GM18858 (cell line): ENCODE measurements at regions not wholly inside any gene's neighbourhood (a gene's known extent, or its start where the extent isn't known, plus 50 kb on each side); places are given as distances from the start of the nearest gene placed in this dataset.
"Not testable (repeated sequence)": the region's sequence is repeated elsewhere in the genome, so short reads cannot be mapped to it uniquely, and the experiment has no call there.

ENCODE experiments used
- ATAC-seq: cut with Tn5 transposase; IDR thresholded peaks from one replicate; pipeline ENCODE4 v1.9.1; 2021; ENCODE audit not compliant: unreplicated experiment

DNA sequence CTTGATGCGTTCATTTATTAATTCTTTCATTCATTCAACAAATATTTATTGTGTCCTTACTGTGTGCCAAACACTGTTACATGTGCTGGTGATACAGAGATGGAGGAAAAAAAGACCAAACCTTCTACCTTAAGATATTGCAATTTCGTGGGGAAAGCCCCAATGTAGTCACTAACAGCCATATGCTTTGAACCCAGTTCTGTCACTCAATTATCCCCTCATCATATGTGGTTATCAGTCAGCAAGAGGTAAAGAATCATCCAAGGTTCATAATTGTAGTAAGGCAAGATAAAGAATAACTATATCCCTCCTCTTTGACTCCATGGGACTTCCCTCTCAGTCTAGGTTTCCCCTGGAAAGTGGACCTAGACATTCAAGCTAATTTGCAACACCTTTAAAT lies 1185.6 kb upstream of the CELF4 start:
- no peak for ATAC-seq

DNA sequence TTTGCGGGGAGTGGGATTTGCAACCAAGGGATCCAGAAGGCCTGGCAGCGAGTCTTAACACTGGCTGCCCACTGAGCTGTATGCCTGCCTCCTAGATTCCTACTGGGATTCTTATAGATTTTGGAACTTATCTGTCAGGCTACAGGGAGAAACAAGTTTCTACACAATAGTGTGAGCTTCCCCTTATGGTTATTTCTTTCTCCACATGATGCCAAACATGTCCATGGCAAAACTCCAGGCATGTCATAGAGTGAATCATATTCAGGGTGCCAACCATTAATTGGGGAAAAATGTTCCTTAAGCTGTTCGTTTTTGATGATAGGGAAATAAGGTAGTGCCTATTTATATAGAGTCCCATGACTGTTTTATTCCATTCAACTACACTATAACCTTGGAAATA lies 1185.2 kb upstream of the CELF4 start:
- no peak for ATAC-seq

DNA sequence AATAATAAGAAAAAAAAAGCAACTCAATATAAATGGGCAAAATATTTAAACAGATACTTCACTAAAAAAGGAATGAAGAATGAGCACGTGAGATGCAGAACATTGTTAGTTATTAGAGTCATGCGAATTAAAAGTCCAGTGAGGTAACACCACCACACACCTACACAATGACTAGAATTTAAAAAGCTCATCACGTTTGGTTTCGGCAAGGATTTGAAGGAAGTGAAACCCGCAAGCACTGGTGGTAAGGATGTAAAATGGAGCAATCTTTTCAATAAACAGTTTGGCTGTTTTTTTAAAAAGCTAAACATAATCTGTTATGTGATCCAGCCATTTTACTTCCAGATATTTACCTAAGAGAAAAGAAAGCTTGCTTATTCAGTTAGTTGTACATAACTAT lies 1181.6 kb upstream of the CELF4 start:
- no peak for ATAC-seq

DNA sequence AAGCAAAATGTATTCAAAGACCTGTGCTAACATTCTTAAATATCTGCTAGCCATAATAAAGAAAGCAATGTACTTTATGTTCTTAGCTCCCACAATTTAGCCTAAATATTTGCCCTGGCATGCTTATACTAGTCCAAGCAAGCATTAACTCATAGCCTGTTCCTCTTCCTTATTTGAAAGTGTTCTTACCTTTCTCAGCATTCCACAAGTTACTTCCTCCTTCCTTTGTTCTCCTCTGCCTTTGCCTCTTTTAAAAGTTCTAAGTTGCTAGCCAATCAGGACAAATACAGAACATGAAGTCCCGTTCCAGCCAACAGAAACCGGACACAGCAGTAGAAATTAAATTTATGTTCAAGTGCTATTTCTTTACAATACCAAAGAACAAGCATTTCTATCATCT lies 1154.6 kb upstream of the CELF4 start:
- not testable (repeated sequence) for ATAC-seq

DNA sequence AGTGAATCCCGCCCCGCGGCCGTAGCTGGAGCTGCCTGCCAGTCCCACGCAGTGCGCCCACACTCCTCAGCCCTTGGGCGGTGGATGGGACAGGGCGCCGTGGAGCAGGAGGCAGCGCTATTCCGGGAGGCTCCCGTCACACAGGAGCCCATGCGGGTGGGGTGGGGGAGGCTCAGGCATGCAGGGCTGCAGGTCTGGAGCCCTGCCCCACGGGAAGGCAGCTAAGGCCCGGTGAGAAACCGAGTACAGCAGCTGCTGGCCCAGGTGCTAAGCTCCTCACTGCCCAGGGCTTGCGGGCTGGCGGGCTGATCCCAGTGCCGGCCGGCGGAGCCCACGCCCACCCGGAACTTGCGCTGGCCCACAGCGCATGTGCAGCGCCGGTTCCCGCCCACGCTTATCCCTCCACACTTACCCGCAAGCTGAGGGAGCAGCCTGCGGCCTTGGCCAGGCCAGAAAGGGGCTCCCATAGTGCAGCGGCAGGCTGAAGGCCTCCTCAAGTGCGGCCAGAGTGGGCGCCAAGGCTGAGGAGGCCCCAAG lies 1152.8 kb upstream of the CELF4 start:
- no peak for ATAC-seq

GRCh38 chr18:38709122-38709521 lies 1143.5 kb upstream of the CELF4 start:
- ATAC-seq, result no peak

- ATAC-seq, result no peak
These were observed 1140.8 kb upstream of the CELF4 start for GRCh38 chr18:38706373-38706772.

GRCh38 chr18:38698088-38698487 lies 1132.5 kb upstream of the CELF4 start:
- no peak for ATAC-seq

DNA sequence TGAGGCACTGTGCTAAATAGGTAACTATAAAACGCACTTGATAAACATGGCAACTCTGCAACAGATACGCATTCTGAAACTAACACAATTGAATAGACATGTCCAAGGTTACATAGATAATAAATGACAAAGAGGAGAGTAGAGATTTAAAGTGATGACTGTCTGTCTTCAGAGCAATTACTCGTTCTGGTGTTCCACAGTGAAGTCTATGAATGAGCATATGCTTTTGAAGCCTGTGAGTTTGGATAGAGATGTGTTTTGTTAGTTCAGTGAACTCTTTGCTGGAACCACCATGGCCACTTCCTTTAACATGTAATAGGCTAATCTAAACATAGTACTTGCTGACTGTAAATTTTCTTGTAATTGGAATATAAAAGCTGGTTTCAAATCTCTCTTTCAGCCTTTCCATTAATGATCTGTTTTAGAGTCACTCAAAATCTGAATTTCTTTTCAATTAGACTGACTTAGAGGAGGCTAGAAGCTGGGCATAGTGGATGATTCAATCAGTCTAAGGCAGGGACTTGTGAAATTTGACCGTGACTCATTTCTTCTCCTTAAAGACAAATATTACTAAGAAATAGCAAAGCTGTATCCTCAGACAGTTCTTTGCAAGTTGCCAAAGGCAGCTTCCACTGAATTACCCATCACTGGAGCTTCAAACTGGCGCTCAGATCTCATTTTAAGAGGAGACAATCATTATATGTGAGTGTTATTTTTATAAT lies 1130.1 kb upstream of the CELF4 start:
- no peak for ATAC-seq

DNA sequence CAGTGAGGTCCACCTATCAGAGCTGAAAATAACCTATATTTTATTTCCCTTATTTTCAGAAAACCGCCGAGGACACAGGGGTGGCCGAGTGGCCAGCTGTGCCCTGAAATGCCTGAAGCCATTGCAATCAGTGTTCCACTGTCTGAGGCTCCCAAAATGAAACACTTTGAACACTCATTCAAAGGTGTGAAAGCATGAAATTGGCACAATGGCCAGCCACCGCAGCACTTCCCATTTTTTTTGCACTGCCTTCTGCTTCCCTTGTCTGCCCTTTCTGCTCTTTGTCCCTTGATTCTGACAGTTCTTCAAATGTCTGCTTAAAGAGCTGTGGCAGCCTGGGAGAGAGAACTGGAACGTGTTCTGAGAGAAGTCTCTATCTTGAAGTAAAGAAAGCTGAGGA lies 1127.5 kb upstream of the CELF4 start:
- ATAC-seq, result no peak

DNA sequence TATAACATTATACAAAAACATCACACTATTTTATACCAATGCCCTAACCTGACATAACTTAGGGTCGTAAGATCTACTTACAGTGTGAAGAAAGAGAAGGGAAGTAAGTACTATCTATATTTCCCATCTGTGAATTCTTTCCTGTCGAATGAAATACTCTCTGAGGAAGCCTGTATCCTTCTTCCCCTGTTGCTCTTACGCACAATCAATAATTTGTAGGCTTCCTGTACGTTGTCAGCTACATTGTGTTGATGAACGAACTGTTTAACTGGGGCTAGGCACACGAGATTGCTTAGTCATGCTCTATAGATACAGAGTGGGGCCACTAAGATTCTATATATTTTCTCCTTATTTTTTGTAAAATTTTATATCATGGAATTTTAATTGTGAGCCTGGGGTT lies 1125.0 kb upstream of the CELF4 start:
- ATAC-seq, result no peak

DNA sequence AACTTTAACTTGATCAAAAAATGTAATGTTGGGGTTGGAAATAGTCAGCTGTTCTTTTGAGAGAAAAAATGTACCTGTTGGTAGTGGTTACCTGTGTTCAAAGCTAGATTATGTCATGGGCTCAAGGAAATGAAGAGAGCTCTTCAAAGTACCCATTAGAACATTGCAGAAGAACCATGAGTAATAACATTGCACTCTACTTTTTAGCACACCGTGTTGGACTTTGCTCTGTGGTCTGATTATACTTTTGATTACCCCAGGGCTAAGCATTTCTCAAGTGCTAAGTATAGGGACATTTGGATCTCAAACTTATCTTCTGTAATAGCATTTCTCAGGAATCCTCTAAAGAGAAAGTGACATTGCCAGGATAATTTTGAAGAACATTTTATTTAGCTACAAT lies 1122.8 kb upstream of the CELF4 start:
- no peak for ATAC-seq

- no peak for ATAC-seq
These were observed 1104.9 kb upstream of the CELF4 start for GRCh38 chr18:38670486-38670885.

DNA sequence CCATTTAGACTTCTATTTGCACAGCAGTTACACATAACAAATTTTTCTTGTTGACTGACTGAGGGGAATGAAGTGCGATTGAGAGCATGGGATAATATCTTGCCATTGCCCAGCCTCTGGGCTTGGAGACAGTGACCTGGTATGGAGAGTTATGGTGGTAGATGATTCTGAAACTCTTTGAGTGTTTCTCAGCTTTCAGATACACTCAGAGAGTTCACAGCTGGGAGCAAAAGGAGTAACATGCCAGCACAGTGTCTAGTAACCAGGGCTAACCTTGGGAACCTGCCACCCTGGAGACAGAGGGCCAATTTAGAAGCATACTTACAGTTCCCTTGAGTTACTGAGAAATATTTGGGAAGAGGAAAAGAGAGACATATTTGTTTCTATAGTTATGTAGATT lies 1099.3 kb upstream of the CELF4 start:
- no peak for ATAC-seq

GRCh38 chr18:38663682-38664081 lies 1098.1 kb upstream of the CELF4 start:
- ATAC-seq, result no peak

DNA sequence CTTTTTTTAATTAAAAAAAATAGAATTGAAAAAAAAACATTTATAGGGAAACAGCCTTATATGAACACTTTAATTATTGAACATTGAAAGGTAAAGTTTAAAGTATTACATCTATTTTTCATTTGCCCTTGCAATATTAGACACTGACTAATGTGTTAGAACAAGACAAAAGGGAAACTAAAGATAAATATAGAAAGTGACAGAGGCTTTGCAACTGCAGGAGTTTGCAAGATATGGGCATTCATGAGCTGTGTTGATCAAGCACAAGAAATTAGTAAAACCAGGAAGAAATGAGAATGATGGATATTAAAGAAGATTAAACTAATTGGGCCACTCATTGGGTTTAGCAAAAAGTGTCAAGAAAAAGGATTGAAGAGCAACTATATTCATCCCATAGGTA lies 1097.7 kb upstream of the CELF4 start:
- ATAC-seq, result no peak

GRCh38 chr18:38654946-38655345 lies 1089.3 kb upstream of the CELF4 start:
- no peak for ATAC-seq

DNA sequence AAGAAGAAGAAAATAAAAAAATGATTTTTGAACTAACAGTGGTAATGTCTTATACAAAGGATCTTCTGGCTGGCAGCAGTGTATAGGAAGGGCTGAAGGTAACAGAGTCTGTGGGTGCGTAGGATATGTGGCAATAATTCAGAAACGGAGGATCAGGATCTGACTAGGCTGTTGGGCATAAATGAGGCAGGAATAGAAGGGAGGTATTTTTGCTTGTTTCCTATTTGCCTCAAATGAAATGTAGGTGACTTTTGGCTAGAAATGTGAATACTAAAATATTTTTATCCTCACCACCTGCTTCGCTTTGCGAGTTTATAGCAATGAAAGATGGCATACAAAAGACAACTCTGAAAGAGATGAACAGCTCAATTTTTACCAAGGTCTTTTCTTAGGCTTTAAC lies 1086.1 kb upstream of the CELF4 start:
- no peak for ATAC-seq

- no peak for ATAC-seq
These were observed 1082.6 kb upstream of the CELF4 start for GRCh38 chr18:38648179-38648578.

GRCh38 chr18:38646296-38646695 lies 1080.7 kb upstream of the CELF4 start:
- ATAC-seq, result no peak

- ATAC-seq, result no peak
These were observed 1079.5 kb upstream of the CELF4 start for GRCh38 chr18:38644875-38645641.

- no peak for ATAC-seq
These were observed 1077.1 kb upstream of the CELF4 start for GRCh38 chr18:38642711-38643110.
